Small intestine (tissue), 7 donors: ENCODE measurements at regions not wholly inside any gene's neighbourhood (a gene's known extent, or its start where the extent isn't known, plus 50 kb on each side); places are given as distances from the start of the nearest gene placed in this dataset.
"Not testable (repeated sequence)": the region's sequence is repeated elsewhere in the genome, so short reads cannot be mapped to it uniquely, and the experiment has no call there.

Experiments used
- DNase-seq, 2 donors: peaks; one replicate each; pipeline versions ENCODE4 v3.0.0 to v3.0.0-alpha.2; 2013
- FAIRE-seq: peaks from 2 replicates; lab custom pipeline; 2012; peaks lifted over from hg19 to GRCh38; lab: Jason Lieb, UNC
- H3K27ac ChIP-seq, 3 donors: one replicate each; pipeline ENCODE4 v1.5.1; 2013; ENCODE audit warnings: low read length in 2 of 3, mild to moderate bottlenecking in 2 of 3, control low read depth in 1 of 3, inconsistent platforms in 1 of 3, low read depth in 1 of 3, moderate library complexity in 1 of 3
- H3K27me3 ChIP-seq, 3 donors: one replicate each; pipeline ENCODE4 v1.6.1; 2013; ENCODE audit warnings: low read length in 3 of 3, inconsistent platforms in 1 of 3; ENCODE audit not compliant: control insufficient read depth in 3 of 3, insufficient read depth in 3 of 3
- H3K36me3 ChIP-seq, 3 donors: one replicate each; pipeline ENCODE4 v1.6.1; 2013; ENCODE audit warnings: low read length in 3 of 3, inconsistent platforms in 1 of 3, low read depth in 1 of 3, mild to moderate bottlenecking in 1 of 3, moderate library complexity in 1 of 3; ENCODE audit not compliant: control insufficient read depth in 3 of 3, insufficient read depth in 2 of 3
- H3K4me1 ChIP-seq, 3 donors: one replicate each; pipeline ENCODE4 v1.6.1; 2013; ENCODE audit warnings: low read length in 2 of 3, inconsistent platforms in 1 of 3, low read depth in 1 of 3, mild to moderate bottlenecking in 1 of 3, moderate library complexity in 1 of 3; ENCODE audit not compliant: control insufficient read depth in 3 of 3, insufficient read depth in 2 of 3
- H3K4me3 ChIP-seq, 3 donors: one replicate each; pipeline ENCODE4 v1.5.1; 2013; ENCODE audit warnings: low read length in 3 of 3, control low read depth in 1 of 3, inconsistent platforms in 1 of 3, low read depth in 1 of 3, mild to moderate bottlenecking in 1 of 3, moderate library complexity in 1 of 3
- H3K9me3 ChIP-seq, 2 donors: one replicate each; pipeline ENCODE4 v1.6.1; 2013; ENCODE audit warnings: low read depth in 1 of 2, low read length in 1 of 2; ENCODE audit not compliant: control insufficient read depth in 2 of 2, insufficient read depth in 1 of 2
- WGBS, 3 donors: extraction: QIAGEN DNeasy Blood & Tissue Kit; methylation state at CpG; one replicate each; pipeline ENCODE4 v1.1.7; 2013; 5-methylcytosine and 5-hydroxymethylcytosine counted together
- donor health status: healthy with polysubstance abuse.
- donor health status: control.
- donor health status: control.
- donor health status: Bipolar disorder and iron deficiency.
- donor health status: healthy.

GRCh38 chr2:583666-584065 lies 93.5 kb downstream of the TMEM18 start:
- H3K27ac ChIP-seq, result no peak overlapping the region
- no peaks in the 10 kb centered on the region for H3K4me1 ChIP-seq
- no peaks in the 10 kb centered on the region for H3K36me3 ChIP-seq
- no peak for FAIRE-seq
- no peaks in the 10 kb centered on the region for H3K9me3 ChIP-seq
- 74 to 86% (median 82%) methylated on average over 13 of the region's 13 CpGs for WGBS, 3 donors
- no peak for DNase-seq
- H3K27me3 ChIP-seq, result no peaks in the 10 kb centered on the region
- no peak overlapping the region for H3K4me3 ChIP-seq

- FAIRE-seq (no peak), DNase-seq (no peak)
- no peaks in the 10 kb centered on the region for H3K27me3 ChIP-seq
- H3K4me1 ChIP-seq, result no peaks in the 10 kb centered on the region
- H3K9me3 ChIP-seq, result no peaks in the 10 kb centered on the region
- WGBS, 3 donors, result 93% methylated on average over 53 to 54 of the region's 54 CpGs
- H3K27ac ChIP-seq, result no peak overlapping the region
- H3K36me3 ChIP-seq, result no peaks in the 10 kb centered on the region
- H3K4me3 ChIP-seq, result no peak overlapping the region
These were observed 94.2 kb downstream of the TMEM18 start for GRCh38 chr2:582792-583528.

GRCh38 chr2:582289-582688 lies 94.9 kb downstream of the TMEM18 start:
- not testable (repeated sequence) for H3K4me3 ChIP-seq, H3K9me3 ChIP-seq, FAIRE-seq, H3K27me3 ChIP-seq, H3K4me1 ChIP-seq, DNase-seq, H3K36me3 ChIP-seq, H3K27ac ChIP-seq
- WGBS, 3 donors, result 88 to 90% (median 89%) methylated on average over 13 to 23 of the region's 23 CpGs

- H3K36me3 ChIP-seq, result no peaks in the 10 kb centered on the region
- WGBS, 3 donors, result 66 to 70% (median 67%) methylated on average over 8 of the region's 8 CpGs
- no peak overlapping the region for H3K27ac ChIP-seq
- no peak for FAIRE-seq
- H3K4me3 ChIP-seq, result no peak overlapping the region
- no peaks in the 10 kb centered on the region for H3K27me3 ChIP-seq
- peaks cover 0 to 2% of the 10 kb centered on the region in 2 donors for H3K9me3 ChIP-seq
- H3K4me1 ChIP-seq, result no peaks in the 10 kb centered on the region
- DNase-seq, result no peak
These were observed 97.2 kb downstream of the TMEM18 start for GRCh38 chr2:579961-580360.

GRCh38 chr2:579351-579886 lies 97.8 kb downstream of the TMEM18 start:
- WGBS, 3 donors, result 83 to 89% (median 84%) methylated on average over 9 of the region's 9 CpGs
- DNase-seq, result no peak

GRCh38 chr2:576292-576691 lies 100.9 kb downstream of the TMEM18 start:
- DNase-seq (no peak), FAIRE-seq (no peak)
- H3K9me3 ChIP-seq, result peaks cover 0 to 2% of the 10 kb centered on the region in 2 donors
- no peaks in the 10 kb centered on the region for H3K27me3 ChIP-seq
- H3K4me1 ChIP-seq, result no peaks in the 10 kb centered on the region
- no peak overlapping the region for H3K4me3 ChIP-seq
- H3K27ac ChIP-seq, result no peak overlapping the region
- no peaks in the 10 kb centered on the region for H3K36me3 ChIP-seq

More at GRCh38 chr2:579351-579886, 97.8 kb downstream of the TMEM18 start:
- FAIRE-seq, result no peak
- Histone ChIP-seq H3K4me3 (no peak overlapping the region), H3K36me3 (no peaks in the 10 kb centered on the region), H3K27me3 (no peaks in the 10 kb centered on the region), H3K4me1 (no peaks in the 10 kb centered on the region), H3K9me3 (peaks cover 0 to 2% of the 10 kb centered on the region in 2 donors), H3K27ac (no peak overlapping the region)

- 40 to 56% (median 53%) methylated on average over 1 of the region's 1 CpG for WGBS, 3 donors
- no peak overlapping the region for H3K4me3 ChIP-seq
- no peak overlapping the region for H3K27ac ChIP-seq
- DNase-seq, result no peak
- no peaks in the 10 kb centered on the region for H3K27me3 ChIP-seq
- H3K9me3 ChIP-seq, result peaks cover 0 to 2% of the 10 kb centered on the region in 2 donors
- no peak for FAIRE-seq
- H3K4me1 ChIP-seq, result no peaks in the 10 kb centered on the region
- no peaks in the 10 kb centered on the region for H3K36me3 ChIP-seq
These were observed 101.4 kb downstream of the TMEM18 start for GRCh38 chr2:575727-576236.

GRCh38 chr2:575030-575726 lies 102.0 kb downstream of the TMEM18 start:
- WGBS, 3 donors, result 74 to 78% (median 77%) methylated on average over 13 to 14 of the region's 14 CpGs
- DNase-seq (no peak), FAIRE-seq (no peak)
- H3K27me3 ChIP-seq, result no peaks in the 10 kb centered on the region
- H3K36me3 ChIP-seq, result no peaks in the 10 kb centered on the region
- H3K27ac ChIP-seq, result no peak overlapping the region
- no peaks in the 10 kb centered on the region for H3K4me1 ChIP-seq
- no peak overlapping the region for H3K4me3 ChIP-seq
- H3K9me3 ChIP-seq, result peaks cover 0 to 2% of the 10 kb centered on the region in 2 donors
